ENCODE measurements at regions not wholly inside any gene's neighbourhood (a gene's known extent, or its start where the extent isn't known, plus 50 kb on each side); places are given as distances from the start of the nearest gene placed in this dataset.

DNA sequence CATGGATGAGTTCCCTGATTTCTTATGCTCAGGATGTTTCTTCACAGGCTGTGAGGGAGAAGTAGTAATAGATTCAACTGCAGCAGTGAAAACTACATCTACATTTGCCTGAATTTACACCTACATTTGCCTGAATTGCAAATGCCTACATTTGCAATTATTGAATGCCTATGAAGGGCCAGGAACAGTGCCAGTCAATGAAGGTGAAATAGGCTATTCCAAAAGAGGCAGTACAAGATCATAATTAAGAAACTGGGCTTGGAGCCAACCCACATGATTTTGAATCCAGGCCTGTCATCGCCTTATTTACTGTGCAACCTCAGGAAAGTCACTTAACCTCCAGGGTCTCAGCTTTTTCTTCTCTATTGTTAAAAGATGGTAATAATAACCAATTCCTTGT is 1353.3 kb downstream of the FAM181B start:
- TF ChIP-seq, protein P1, sequence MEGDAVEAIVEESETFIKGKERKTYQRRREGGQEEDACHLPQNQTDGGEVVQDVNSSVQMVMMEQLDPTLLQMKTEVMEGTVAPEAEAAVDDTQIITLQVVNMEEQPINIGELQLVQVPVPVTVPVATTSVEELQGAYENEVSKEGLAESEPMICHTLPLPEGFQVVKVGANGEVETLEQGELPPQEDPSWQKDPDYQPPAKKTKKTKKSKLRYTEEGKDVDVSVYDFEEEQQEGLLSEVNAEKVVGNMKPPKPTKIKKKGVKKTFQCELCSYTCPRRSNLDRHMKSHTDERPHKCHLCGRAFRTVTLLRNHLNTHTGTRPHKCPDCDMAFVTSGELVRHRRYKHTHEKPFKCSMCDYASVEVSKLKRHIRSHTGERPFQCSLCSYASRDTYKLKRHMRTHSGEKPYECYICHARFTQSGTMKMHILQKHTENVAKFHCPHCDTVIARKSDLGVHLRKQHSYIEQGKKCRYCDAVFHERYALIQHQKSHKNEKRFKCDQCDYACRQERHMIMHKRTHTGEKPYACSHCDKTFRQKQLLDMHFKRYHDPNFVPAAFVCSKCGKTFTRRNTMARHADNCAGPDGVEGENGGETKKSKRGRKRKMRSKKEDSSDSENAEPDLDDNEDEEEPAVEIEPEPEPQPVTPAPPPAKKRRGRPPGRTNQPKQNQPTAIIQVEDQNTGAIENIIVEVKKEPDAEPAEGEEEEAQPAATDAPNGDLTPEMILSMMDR (conservative IDR thresholded peaks at IDR 0.05; ENCODE audit: low read length), result no peak
- no peak for TF ChIP-seq EZH2phosphoT487 (IDR thresholded peaks at IDR 0.05; ENCODE audit: borderline replicate concordance, low read depth, low read length)
